OCI-LY1 (cell line): ENCODE measurements at regions not wholly inside any gene's neighbourhood (a gene's known extent, or its start where the extent isn't known, plus 50 kb on each side); places are given as distances from the start of the nearest gene placed in this dataset.

Source experiments
- H2AFZ ChIP-seq: fragments of 200-600 bp; sonication (generic), shearing (Covaris generic); 2 replicates; pipeline ENCODE4 v1.6.0; 2014; ENCODE audit warnings: antibody characterized with exemption, mild to moderate bottlenecking, low read length
- H3F3A ChIP-seq: fragments of 200-600 bp; sonication (generic), shearing (Covaris generic); 2 replicates; pipeline ENCODE4 v1.6.0; 2014; ENCODE audit warnings: mild to moderate bottlenecking, antibody characterized with exemption, low read length, moderate library complexity; ENCODE audit not compliant: insufficient read depth
- H3K27ac ChIP-seq: fragments of 200-600 bp; sonication (generic); 2 replicates; pipeline ENCODE4 v1.5.1; 2014; ENCODE audit warnings: low read length, mixed run types, mild to moderate bottlenecking, low read depth; ENCODE audit not compliant: poor library complexity, severe bottlenecking
- H3K27me3 ChIP-seq: fragments of 200-600 bp; sonication (generic); 2 replicates; pipeline ENCODE4 v1.6.0; 2014; ENCODE audit warnings: antibody characterized with exemption, mild to moderate bottlenecking, low read length, moderate library complexity; ENCODE audit not compliant: insufficient read depth
- H3K36me3 ChIP-seq: fragments of 200-600 bp; sonication (generic); 2 replicates; pipeline ENCODE4 v1.6.1; 2014; ENCODE audit warnings: mild to moderate bottlenecking, antibody characterized with exemption, low read length, moderate library complexity, mixed read lengths; ENCODE audit not compliant: insufficient read depth
- H3K4me1 ChIP-seq: fragments of 200-600 bp; sonication (generic); 2 replicates; pipeline ENCODE4 v1.5.1; 2014; ENCODE audit warnings: mild to moderate bottlenecking, low read length, moderate library complexity; ENCODE audit not compliant: insufficient read depth, severe bottlenecking
- H3K4me2 ChIP-seq: fragments of 200-600 bp; sonication (generic), shearing (Covaris generic); 2 replicates; pipeline ENCODE4 v1.6.1; 2014; ENCODE audit warnings: low read length
- H3K4me3 ChIP-seq: fragments of 200-600 bp; sonication (generic); 2 replicates; pipeline ENCODE4 v1.5.1; 2014; ENCODE audit warnings: low read length, low read depth, mild to moderate bottlenecking, mixed read lengths; ENCODE audit not compliant: poor library complexity, severe bottlenecking
- H3K79me2 ChIP-seq: fragments of 200-600 bp; shearing (Covaris generic); 2 replicates; pipeline ENCODE4 v1.6.1; 2016; ENCODE audit warnings: mixed run types, low read length, mixed read lengths; ENCODE audit not compliant: insufficient read depth
- H3K9ac ChIP-seq: fragments of 200-600 bp; sonication (generic), shearing (Covaris generic); 2 replicates; pipeline ENCODE4 v1.6.1; 2014; ENCODE audit warnings: mild to moderate bottlenecking, low read length, mixed read lengths
- H3K9me2 ChIP-seq: fragments of 200-600 bp; sonication (generic), shearing (Covaris generic); 2 replicates; pipeline ENCODE4 v1.6.1; 2014; ENCODE audit warnings: low read depth, mild to moderate bottlenecking, low read length, mixed read lengths
- H3K9me3 ChIP-seq: fragments of 200-600 bp; shearing (Covaris generic); 2 replicates; pipeline ENCODE4 v1.6.1; 2014; ENCODE audit warnings: low read length, mixed read lengths
- H4K20me1 ChIP-seq: fragments of 200-600 bp; sonication (generic), shearing (Covaris generic); 2 replicates; pipeline ENCODE4 v1.6.0; 2016; ENCODE audit warnings: mild to moderate bottlenecking, low read length; ENCODE audit not compliant: insufficient read depth
- EZH2 ChIP-seq: fragments of 200-600 bp; sonication (generic), shearing (Covaris generic); IDR thresholded peaks from 2 replicates; pipeline ENCODE4 v1.8.0; 2017; ENCODE audit warnings: borderline replicate concordance, mixed run types, mild to moderate bottlenecking, antibody characterized with exemption, low read length, moderate library complexity, mixed read lengths
- TF ChIP-seq, protein P1 (sequence below): fragments of 200-600 bp; sonication (generic), shearing (Covaris generic); IDR thresholded peaks from 2 replicates; pipeline ENCODE4 v1.5.1; 2017; ENCODE audit warnings: mild to moderate bottlenecking, antibody characterized with exemption, low read length, moderate library complexity, mixed read lengths

DNA sequence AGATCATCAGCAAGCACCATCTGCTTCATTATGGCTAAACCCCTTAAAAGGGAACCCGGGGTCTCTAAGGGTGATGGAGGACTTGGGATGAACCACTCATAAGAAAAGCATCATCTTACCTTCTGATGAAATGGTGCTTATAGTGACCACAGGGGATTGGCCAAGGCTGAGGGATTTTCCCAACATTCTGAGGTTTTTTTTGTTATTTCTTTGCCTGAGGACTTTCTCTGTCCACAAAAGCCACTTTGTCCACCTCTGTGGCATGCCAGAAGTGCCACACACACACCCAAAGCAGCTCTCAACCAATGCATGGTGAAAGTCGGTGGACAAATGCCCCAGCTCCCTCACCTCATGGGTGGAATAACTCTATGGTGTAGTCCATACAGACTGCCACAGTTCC is 79.3 kb upstream of the TOP1 start:
- Histone ChIP-seq H4K20me1 (no peaks in the 10 kb centered on the region), H3K79me2 (no peaks in the 10 kb centered on the region), H3K4me2 (no peak overlapping the region), H3K27me3 (no peaks in the 10 kb centered on the region; the same call in 1 of the 2 replicates), H3K36me3 (no peaks in the 10 kb centered on the region), H3K9me3 (no peaks in the 10 kb centered on the region), H3K4me1 (peaks cover 16% of the 10 kb centered on the region), H2AFZ (no peak overlapping the region), H3K9me2 (no peaks in the 10 kb centered on the region), H3K4me3 (no peak overlapping the region), H3K27ac (no peak overlapping the region), H3F3A (no peaks in the 10 kb centered on the region), H3K9ac (no peak overlapping the region)
- TF ChIP-seq, protein P1, sequence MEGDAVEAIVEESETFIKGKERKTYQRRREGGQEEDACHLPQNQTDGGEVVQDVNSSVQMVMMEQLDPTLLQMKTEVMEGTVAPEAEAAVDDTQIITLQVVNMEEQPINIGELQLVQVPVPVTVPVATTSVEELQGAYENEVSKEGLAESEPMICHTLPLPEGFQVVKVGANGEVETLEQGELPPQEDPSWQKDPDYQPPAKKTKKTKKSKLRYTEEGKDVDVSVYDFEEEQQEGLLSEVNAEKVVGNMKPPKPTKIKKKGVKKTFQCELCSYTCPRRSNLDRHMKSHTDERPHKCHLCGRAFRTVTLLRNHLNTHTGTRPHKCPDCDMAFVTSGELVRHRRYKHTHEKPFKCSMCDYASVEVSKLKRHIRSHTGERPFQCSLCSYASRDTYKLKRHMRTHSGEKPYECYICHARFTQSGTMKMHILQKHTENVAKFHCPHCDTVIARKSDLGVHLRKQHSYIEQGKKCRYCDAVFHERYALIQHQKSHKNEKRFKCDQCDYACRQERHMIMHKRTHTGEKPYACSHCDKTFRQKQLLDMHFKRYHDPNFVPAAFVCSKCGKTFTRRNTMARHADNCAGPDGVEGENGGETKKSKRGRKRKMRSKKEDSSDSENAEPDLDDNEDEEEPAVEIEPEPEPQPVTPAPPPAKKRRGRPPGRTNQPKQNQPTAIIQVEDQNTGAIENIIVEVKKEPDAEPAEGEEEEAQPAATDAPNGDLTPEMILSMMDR = no peak
- TF ChIP-seq EZH2 = no peak

DNA sequence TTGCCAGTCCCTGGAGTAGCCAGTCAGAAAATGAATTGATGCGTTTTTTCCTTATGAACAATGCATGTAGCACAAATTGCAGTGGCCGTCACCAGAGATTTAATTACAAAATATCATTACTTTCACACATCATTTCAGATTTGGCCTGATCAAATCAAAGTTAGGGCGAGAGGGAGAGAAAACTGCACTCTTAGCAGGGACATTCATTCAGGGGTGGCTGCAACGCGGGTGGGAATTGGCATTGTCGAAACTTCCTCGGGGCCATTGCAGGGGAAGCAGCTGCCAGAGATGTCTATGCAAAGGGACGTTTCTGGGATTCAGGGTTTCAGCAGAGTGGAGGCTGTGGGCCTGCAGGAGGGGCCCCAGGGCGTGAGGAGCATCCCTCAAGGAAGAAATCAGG is 76.5 kb upstream of the TOP1 start:
- TF ChIP-seq, protein P1 = no peak
- TF ChIP-seq EZH2 = no peak
- no peaks in the 10 kb centered on the region for H3F3A ChIP-seq
- no peaks in the 10 kb centered on the region for H3K79me2 ChIP-seq

DNA sequence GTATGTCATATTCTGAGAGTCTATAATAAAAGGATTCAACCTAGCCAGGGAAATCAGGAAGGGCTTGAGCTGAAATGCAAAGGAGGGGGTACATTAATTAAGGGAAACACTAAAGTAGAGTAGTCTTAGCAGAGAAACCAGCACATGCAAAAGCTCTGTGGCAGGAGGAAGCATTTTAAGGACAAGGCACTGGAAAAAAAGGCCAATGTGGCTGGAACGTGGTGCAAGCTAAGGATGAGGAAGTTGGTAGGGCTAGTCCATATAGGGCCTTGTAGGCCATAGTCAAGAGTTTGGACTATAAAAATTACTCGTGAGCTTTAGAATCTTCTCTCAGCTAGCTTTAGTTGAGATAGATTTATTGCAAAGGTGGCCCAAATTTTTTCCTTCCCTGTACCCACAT is 75.2 kb upstream of the TOP1 start:
- H3K4me1 ChIP-seq = peaks cover 7% of the 10 kb centered on the region
- H3K27me3 ChIP-seq = no peaks in the 10 kb centered on the region; the same call in 1 of the 2 replicates
- no peak overlapping the region for H3K9ac ChIP-seq
- no peak overlapping the region for H3K27ac ChIP-seq
- no peaks in the 10 kb centered on the region for H3K36me3 ChIP-seq
- H3F3A ChIP-seq = no peaks in the 10 kb centered on the region
- no peak overlapping the region for H3K4me2 ChIP-seq
- no peaks in the 10 kb centered on the region for H3K9me3 ChIP-seq
- no peaks in the 10 kb centered on the region for H3K9me2 ChIP-seq
- no peak overlapping the region for H2AFZ ChIP-seq
- H4K20me1 ChIP-seq = no peaks in the 10 kb centered on the region
- TF ChIP-seq, protein P1 = no peak
- TF ChIP-seq EZH2 = no peak
- H3K79me2 ChIP-seq = no peaks in the 10 kb centered on the region
- H3K4me3 ChIP-seq = no peak overlapping the region

More for the DNA sequence above, 76.5 kb upstream of the TOP1 start:
- no peaks in the 10 kb centered on the region for H3K9me3 ChIP-seq
- no peak overlapping the region for H3K27ac ChIP-seq
- H3K9me2 ChIP-seq = no peaks in the 10 kb centered on the region
- no peak overlapping the region for H3K9ac ChIP-seq
- no peaks in the 10 kb centered on the region for H4K20me1 ChIP-seq
- H3K36me3 ChIP-seq = no peaks in the 10 kb centered on the region
- no peak overlapping the region for H3K4me2 ChIP-seq
- H2AFZ ChIP-seq = no peak overlapping the region
- H3K4me1 ChIP-seq = peaks cover 7% of the 10 kb centered on the region
- no peaks in the 10 kb centered on the region; the same call in 1 of the 2 replicates for H3K27me3 ChIP-seq
- no peak overlapping the region for H3K4me3 ChIP-seq
